ENCODE measurements at regions not wholly inside any gene's neighbourhood (a gene's known extent, or its start where the extent isn't known, plus 50 kb on each side); places are given as distances from the start of the nearest gene placed in this dataset.

GRCh38 chr2:238613610-238614009, 186.9 kb downstream of the ASB1 start:
- TF ChIP-seq, protein P1, sequence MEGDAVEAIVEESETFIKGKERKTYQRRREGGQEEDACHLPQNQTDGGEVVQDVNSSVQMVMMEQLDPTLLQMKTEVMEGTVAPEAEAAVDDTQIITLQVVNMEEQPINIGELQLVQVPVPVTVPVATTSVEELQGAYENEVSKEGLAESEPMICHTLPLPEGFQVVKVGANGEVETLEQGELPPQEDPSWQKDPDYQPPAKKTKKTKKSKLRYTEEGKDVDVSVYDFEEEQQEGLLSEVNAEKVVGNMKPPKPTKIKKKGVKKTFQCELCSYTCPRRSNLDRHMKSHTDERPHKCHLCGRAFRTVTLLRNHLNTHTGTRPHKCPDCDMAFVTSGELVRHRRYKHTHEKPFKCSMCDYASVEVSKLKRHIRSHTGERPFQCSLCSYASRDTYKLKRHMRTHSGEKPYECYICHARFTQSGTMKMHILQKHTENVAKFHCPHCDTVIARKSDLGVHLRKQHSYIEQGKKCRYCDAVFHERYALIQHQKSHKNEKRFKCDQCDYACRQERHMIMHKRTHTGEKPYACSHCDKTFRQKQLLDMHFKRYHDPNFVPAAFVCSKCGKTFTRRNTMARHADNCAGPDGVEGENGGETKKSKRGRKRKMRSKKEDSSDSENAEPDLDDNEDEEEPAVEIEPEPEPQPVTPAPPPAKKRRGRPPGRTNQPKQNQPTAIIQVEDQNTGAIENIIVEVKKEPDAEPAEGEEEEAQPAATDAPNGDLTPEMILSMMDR (IDR thresholded peaks at IDR 0.05), result no peak
- TF ChIP-seq, protein P2, sequence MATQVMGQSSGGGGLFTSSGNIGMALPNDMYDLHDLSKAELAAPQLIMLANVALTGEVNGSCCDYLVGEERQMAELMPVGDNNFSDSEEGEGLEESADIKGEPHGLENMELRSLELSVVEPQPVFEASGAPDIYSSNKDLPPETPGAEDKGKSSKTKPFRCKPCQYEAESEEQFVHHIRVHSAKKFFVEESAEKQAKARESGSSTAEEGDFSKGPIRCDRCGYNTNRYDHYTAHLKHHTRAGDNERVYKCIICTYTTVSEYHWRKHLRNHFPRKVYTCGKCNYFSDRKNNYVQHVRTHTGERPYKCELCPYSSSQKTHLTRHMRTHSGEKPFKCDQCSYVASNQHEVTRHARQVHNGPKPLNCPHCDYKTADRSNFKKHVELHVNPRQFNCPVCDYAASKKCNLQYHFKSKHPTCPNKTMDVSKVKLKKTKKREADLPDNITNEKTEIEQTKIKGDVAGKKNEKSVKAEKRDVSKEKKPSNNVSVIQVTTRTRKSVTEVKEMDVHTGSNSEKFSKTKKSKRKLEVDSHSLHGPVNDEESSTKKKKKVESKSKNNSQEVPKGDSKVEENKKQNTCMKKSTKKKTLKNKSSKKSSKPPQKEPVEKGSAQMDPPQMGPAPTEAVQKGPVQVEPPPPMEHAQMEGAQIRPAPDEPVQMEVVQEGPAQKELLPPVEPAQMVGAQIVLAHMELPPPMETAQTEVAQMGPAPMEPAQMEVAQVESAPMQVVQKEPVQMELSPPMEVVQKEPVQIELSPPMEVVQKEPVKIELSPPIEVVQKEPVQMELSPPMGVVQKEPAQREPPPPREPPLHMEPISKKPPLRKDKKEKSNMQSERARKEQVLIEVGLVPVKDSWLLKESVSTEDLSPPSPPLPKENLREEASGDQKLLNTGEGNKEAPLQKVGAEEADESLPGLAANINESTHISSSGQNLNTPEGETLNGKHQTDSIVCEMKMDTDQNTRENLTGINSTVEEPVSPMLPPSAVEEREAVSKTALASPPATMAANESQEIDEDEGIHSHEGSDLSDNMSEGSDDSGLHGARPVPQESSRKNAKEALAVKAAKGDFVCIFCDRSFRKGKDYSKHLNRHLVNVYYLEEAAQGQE (IDR thresholded peaks at IDR 0.05; ENCODE audit: insufficient read depth in 1 of 2, low read depth in 2 of 2, low read length in 1 of 2), result no peak
